ENCODE measurements at regions not wholly inside any gene's neighbourhood (a gene's known extent, or its start where the extent isn't known, plus 50 kb on each side); places are given as distances from the start of the nearest gene placed in this dataset.
"Not testable (repeated sequence)": the region's sequence is repeated elsewhere in the genome, so short reads cannot be mapped to it uniquely, and the experiment has no call there.

- intact Hi-C loops (cut with DNase I) = no loop called here
- no peak for ATAC-seq
- no peak for DNase-seq (ENCODE audit: low spot score)
Observed at GRCh38 chr14:22289570-22289969, 299.5 kb downstream of the DAD1 start.

GRCh38 chr14:22285991-22286390 is 303.0 kb downstream of the DAD1 start:
- no peak for DNase-seq (ENCODE audit: low spot score)
- intact Hi-C loops (cut with DNase I) = no loop called here
- ATAC-seq = no peak

- no peak for DNase-seq (ENCODE audit: low spot score)
- intact Hi-C loops (cut with DNase I) = no loop called here
- no peak for ATAC-seq
Observed at GRCh38 chr14:22282949-22283348, 306.1 kb downstream of the DAD1 start.

- DNase-seq (ENCODE audit: low spot score) = no peak
- no peak for ATAC-seq
- intact Hi-C loops (cut with DNase I) = no loop called here
Observed at GRCh38 chr14:22282417-22282816, 306.6 kb downstream of the DAD1 start.

DNA sequence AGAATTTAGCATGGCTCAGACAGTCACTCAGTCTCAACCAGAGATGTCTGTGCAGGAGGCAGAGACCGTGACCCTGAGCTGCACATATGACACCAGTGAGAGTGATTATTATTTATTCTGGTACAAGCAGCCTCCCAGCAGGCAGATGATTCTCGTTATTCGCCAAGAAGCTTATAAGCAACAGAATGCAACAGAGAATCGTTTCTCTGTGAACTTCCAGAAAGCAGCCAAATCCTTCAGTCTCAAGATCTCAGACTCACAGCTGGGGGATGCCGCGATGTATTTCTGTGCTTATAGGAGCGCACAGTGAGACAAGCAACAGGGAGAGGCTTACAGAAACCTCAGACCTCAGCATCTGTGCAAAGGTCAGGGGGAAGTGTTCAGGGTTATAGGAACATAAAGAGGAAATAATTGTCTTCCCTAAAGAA is 307.6 kb downstream of the DAD1 start:
- DNase-seq (ENCODE audit: low spot score); intact Hi-C loops (cut with DNase I): not testable (repeated sequence)
- peak; percentile 46 for ATAC-seq

- intact Hi-C loops (cut with DNase I) = no loop called here
- DNase-seq (ENCODE audit: low spot score) (no peak), ATAC-seq (no peak)
Observed at GRCh38 chr14:22280497-22281316, 308.3 kb downstream of the DAD1 start.

DNA sequence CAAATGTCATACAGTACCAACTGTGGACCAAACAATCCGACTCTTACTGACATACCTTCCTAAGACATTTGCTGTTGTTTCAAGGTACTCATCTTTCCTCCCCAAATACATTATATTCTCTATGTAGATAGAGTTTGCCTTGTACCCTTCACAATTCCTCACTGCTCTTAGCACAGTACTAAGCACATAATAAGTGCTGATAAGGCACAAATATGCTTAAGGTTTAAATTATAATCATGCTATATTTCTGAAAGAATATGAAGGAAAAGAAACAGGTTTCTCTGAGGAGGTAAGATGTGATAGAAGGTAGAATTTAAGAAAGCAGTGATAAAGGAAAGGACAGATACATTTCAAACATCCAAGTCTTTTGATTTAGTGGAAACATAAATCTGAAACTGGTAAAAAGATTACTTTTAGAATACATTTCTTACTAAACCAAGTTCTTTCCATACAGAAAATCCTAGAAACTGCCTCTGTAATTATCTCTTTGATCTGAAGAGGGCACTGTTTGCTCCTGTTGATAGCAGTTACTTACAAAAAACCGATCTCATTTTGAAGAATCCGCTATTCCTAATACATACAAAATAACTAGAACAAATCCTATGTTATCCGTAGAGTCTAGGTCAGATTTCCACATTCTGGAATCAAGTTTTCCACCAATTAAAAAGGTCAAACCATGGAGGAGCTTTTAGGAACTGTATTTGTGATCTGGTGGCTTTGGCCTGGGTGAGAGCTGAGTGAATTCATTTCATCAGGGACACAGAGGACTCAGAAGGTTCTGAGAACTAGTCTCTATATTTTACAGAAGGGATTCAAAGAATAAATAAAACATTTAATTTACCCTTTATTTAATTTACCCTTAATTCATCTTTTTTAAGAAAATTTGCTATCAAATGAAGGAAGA is 311.9 kb downstream of the DAD1 start:
- intact Hi-C loops (cut with DNase I) = no loop called here
- ATAC-seq = no peak
- DNase-seq (ENCODE audit: low spot score) = no peak

DNA sequence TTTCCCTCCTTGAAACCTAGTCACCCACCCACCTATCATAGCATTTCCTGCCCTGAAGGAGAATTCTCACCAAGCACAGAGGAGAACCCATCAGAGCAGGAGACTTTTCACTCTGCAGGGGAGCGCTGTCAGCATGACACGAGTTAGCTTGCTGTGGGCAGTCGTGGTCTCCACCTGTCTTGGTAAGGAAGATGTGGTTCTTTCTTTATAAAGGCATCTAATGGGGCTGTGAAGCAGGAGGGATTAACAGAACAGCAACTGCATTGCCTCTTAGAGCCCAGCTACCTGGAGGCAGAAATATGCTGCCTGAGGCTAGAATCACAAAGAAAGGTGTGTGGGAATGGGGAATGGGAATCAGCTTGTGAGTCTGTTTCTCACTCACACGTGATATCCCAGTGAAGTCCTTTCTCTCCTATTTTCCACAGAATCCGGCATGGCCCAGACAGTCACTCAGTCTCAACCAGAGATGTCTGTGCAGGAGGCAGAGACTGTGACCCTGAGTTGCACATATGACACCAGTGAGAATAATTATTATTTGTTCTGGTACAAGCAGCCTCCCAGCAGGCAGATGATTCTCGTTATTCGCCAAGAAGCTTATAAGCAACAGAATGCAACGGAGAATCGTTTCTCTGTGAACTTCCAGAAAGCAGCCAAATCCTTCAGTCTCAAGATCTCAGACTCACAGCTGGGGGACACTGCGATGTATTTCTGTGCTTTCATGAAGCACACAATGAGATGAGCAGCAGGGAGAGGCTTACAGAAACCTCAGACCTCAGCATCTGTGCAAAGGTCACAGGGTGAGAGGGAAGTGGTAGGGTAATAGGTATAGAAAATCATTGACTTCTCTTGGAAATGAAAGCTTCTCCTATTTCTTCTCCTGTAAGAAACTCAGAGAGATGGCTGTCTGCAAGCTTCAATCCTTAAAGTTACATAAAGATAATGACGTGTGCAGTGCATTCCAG is 316.9 kb downstream of the DAD1 start:
- intact Hi-C loops (cut with DNase I) = no loop called here
- ATAC-seq (peak; percentile 70), DNase-seq (ENCODE audit: low spot score) (no peak)

- intact Hi-C loops (cut with DNase I) = no loop called here
- DNase-seq (ENCODE audit: low spot score) (no peak), ATAC-seq (no peak)
Observed at GRCh38 chr14:22268875-22269274, 320.1 kb downstream of the DAD1 start.

DNA sequence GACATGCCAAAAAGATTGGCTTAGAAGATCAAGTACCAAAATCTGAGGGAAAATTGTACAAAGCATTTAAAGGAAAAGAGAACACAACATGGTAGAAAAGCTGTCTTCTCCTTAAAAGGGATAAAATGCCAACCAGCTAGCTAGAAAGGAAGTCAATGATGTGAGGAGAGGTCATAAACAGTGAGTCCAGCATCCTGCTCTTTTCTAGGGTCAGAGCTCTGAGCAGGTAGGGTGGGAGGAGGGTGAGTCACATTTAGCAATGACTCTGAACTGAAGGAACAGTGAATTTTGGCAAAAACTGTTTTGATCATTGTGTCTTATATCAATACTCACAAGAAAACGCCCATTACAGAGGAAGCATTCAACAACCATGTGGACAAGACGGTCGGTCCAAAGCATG is 322.3 kb downstream of the DAD1 start:
- ATAC-seq (no peak), DNase-seq (ENCODE audit: low spot score) (no peak)
- intact Hi-C loops (cut with DNase I) = no loop called here

- intact Hi-C loops (cut with DNase I) = no loop called here
- ATAC-seq (no peak), DNase-seq (ENCODE audit: low spot score) (no peak)
Observed at GRCh38 chr14:22266142-22266442, 322.9 kb downstream of the DAD1 start.

- ATAC-seq (peak; percentile 87), DNase-seq (ENCODE audit: low spot score) (no peak)
- intact Hi-C loops (cut with DNase I) = no loop called here
Observed at GRCh38 chr14:22265319-22266141, 323.5 kb downstream of the DAD1 start.

GRCh38 chr14:22264759-22265158 is 324.3 kb downstream of the DAD1 start:
- ATAC-seq = no peak
- intact Hi-C loops (cut with DNase I) = no loop called here

DNA sequence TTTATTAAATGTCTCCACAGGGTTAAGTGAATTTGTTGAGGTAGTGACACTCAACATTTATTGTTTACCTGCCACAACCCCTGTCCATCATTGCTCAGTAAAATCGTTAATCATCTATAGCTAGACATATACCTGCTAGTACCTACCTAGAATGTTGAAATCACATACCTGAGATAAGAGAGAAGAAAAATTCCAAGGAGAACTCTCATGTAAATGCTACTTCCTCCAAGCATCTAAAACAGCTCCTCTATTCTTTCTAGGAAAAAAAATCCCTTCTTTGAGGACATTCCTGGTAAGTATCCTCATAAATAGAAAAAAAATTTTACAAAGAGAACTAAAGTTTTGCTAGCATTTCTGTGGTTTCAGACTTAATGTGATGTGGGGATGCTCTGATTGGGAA is 325.1 kb downstream of the DAD1 start:
- intact Hi-C loops (cut with DNase I) = no loop called here
- DNase-seq (ENCODE audit: low spot score) (no peak), ATAC-seq (no peak)

More at GRCh38 chr14:22264759-22265158, 324.3 kb downstream of the DAD1 start:
- no peak for DNase-seq (ENCODE audit: low spot score)

- ATAC-seq = no peak
- intact Hi-C loops (cut with DNase I) = no loop called here
- DNase-seq (ENCODE audit: low spot score) = no peak
Observed at GRCh38 chr14:22262881-22263280, 326.1 kb downstream of the DAD1 start.

DNA sequence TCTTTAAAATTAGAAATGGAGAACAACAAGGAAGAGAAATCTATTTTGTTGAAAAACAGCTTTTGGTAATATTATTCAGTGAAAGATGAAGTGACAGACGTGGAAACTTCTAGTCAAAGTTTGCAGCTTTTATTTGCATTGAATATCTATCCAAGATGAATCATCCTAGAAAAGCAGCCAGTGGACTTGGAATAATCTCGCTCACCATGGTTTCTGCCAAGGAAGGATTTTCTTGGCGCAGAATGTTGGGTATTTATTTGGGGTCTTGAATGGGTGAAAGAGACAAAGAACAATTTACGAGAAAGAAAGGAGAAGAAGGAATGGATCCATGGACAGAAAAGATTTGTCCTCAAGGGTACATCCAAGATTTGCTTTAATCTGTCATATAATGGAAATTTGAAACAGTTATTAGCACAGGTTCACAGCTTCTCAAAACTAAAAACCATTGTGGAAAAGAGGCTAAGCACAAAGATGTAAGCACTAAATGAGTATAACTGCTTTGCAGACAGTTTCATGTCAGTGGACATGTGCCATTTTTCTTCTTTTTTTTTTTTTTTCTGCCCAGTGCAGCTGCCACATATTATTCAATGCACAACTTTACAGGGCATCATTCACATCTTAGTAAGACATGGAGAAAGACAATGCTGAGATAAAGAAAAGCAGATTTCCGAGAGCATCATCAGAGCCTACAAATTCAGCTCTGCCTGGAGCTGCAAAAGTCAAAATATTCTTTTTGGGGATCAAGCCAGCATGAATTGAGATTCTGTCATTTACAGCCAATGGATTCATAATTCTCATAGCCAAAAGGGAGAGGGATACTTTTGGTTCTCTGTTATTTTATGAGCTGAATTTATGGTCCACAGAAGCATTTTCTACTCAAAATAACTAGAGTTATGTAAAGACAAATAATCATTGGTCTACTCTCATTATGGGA is 333.7 kb downstream of the DAD1 start:
- ATAC-seq (no peak), DNase-seq (ENCODE audit: low spot score) (no peak)
- intact Hi-C loops (cut with DNase I) = no loop called here

GRCh38 chr14:22252686-22253085 is 336.3 kb downstream of the DAD1 start:
- intact Hi-C loops (cut with DNase I) = no loop called here
- peak; percentile 75 for ATAC-seq

More at GRCh38 chr14:22252686-22253085, 336.3 kb downstream of the DAD1 start:
- no peak for DNase-seq (ENCODE audit: low spot score)
